Cardiac muscle cell (in vitro differentiated cells and primary cell): ENCODE measurements at regions not wholly inside any gene's neighbourhood (a gene's known extent, or its start where the extent isn't known, plus 50 kb on each side); places are given as distances from the start of the nearest gene placed in this dataset.
"Not testable (repeated sequence)": the region's sequence is repeated elsewhere in the genome, so short reads cannot be mapped to it uniquely, and the experiment has no call there.

Source experiments
- DNase-seq, 2 donors: peaks; one replicate each; pipeline versions ENCODE4 v3.0.0 to v3.0.0-alpha.2; 2010 to 2017; ENCODE audit warnings: low read depth in 1 of 2, low spot score in 1 of 2
- H3K27ac ChIP-seq: fragments of 200-600 bp; sonication (generic); 2 replicates; pipeline ENCODE4 v1.5.1; 2016
- H3K27me3 ChIP-seq: fragments of 200-600 bp; sonication (generic); 2 replicates; pipeline ENCODE4 v1.6.0; 2016; ENCODE audit warnings: control low read depth
- H3K36me3 ChIP-seq: fragments of 200-600 bp; sonication (generic); 2 replicates; pipeline ENCODE4 v1.5.1; 2016; ENCODE audit warnings: control low read depth
- H3K4me1 ChIP-seq: fragments of 200-600 bp; sonication (generic); 2 replicates; pipeline ENCODE4 v1.8.1; 2017; ENCODE audit warnings: low read depth, mild to moderate bottlenecking, mixed run types
- H3K4me3 ChIP-seq: fragments of 200-600 bp; sonication (generic); 2 replicates; pipeline ENCODE4 v1.5.1; 2016; ENCODE audit warnings: mild to moderate bottlenecking
- H3K9me3 ChIP-seq: fragments of 200-600 bp; sonication (generic); 2 replicates; pipeline ENCODE4 v1.5.1; 2017; ENCODE audit warnings: low read depth, mild to moderate bottlenecking, control low read depth
- TF ChIP-seq, protein P1 (sequence below): IDR thresholded peaks from 2 replicates; pipeline ENCODE4 v1.5.1; 2012; ENCODE audit warnings: low read depth, mild to moderate bottlenecking, low read length

DNA sequence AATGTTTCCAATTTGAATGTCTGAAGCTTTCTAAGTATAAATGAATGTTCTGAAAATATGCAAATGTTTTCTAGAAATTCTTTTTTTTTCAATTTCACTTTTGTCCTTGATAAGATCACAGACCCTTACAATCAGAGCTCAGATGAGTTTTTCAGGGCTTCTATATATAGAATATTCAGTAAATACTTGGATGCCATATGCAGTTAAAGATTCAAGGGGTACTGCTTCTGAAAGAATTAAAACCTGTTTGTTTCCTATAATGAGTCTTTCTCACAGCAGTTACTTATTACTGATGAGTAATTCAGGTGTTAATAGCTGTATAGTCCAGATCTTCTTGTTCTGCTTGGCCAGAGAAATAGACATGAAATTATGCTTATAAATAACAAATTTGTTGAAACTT is 812.6 kb downstream of the ZPLD1 start:
- Histone ChIP-seq H3K4me1 (no peaks in the 10 kb centered on the region), H3K36me3 (no peaks in the 10 kb centered on the region), H3K4me3 (no peak overlapping the region), H3K9me3 (no peaks in the 10 kb centered on the region), H3K27me3 (no peaks in the 10 kb centered on the region), H3K27ac (no peak overlapping the region)
- TF ChIP-seq, protein P1, sequence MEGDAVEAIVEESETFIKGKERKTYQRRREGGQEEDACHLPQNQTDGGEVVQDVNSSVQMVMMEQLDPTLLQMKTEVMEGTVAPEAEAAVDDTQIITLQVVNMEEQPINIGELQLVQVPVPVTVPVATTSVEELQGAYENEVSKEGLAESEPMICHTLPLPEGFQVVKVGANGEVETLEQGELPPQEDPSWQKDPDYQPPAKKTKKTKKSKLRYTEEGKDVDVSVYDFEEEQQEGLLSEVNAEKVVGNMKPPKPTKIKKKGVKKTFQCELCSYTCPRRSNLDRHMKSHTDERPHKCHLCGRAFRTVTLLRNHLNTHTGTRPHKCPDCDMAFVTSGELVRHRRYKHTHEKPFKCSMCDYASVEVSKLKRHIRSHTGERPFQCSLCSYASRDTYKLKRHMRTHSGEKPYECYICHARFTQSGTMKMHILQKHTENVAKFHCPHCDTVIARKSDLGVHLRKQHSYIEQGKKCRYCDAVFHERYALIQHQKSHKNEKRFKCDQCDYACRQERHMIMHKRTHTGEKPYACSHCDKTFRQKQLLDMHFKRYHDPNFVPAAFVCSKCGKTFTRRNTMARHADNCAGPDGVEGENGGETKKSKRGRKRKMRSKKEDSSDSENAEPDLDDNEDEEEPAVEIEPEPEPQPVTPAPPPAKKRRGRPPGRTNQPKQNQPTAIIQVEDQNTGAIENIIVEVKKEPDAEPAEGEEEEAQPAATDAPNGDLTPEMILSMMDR = no peak
- DNase-seq = no peak

DNA sequence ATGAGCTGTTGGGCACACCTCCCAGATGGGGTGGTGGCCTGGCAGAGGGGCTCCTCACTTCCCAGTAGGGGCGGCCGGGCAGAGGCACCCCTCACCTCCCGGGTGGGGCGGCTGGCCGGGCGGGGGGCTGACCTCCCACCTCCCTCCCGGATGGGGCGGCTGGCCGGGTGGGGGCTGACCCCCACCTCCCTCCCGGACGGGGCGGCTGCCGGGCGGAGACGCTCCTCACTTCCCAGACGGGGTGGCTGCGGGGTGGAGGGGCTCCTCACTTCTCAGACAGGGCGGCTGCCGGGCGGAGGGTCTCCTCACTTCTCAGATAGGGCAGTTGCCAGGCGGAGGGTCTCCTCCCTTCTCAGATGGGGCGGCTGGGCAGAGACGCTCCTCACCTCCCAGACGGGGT is 820.0 kb downstream of the ZPLD1 start:
- DNase-seq, H3K27me3 ChIP-seq, H3K36me3 ChIP-seq, H3K9me3 ChIP-seq, H3K4me1 ChIP-seq, H3K4me3 ChIP-seq, H3K27ac ChIP-seq: not testable (repeated sequence)

DNA sequence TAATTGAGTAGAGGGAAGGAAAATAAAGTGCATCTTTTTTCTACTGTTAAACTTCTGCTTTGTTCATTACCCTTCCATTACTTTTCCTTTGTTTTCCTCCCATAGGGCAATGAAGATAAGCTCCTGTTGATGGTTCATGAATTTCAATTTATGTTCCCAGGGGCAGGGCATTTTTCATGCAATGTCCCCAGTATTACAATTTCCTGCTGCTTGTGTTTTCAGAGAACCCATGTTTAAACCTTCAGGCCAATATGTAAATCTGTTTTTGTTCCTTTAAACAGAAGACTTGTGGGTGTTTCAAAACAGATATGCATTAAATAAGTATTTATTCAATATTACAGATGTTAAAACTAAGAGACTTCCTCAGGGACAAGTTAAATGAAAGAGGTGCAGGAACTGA is 834.5 kb downstream of the ZPLD1 start:
- TF ChIP-seq, protein P1 = no peak
- DNase-seq = no peak
- H3K9me3 ChIP-seq = no peaks in the 10 kb centered on the region
- no peaks in the 10 kb centered on the region for H3K27me3 ChIP-seq
- no peak overlapping the region for H3K4me3 ChIP-seq
- H3K4me1 ChIP-seq = no peaks in the 10 kb centered on the region
- no peaks in the 10 kb centered on the region for H3K36me3 ChIP-seq
- H3K27ac ChIP-seq = no peak overlapping the region

DNA sequence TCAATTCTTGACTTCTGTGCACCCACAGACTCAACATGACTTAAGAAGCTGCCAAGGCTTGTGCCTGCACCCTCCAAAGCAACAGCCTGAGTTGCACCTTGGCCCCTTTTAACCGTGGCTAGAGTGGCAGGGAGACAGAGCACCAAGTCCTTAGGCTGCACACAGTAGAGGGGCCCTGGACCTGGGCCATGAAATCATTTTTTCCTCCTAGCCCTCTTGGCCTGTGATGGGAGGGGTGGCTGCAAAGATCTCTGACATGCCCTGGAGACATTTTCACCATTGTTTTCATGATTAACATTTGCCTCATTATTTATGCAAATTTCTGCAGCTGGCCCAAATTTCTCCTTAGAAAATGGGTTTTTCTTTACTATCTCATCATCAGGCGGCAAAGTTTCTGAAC is 836.8 kb downstream of the ZPLD1 start:
- Histone ChIP-seq H3K36me3 (no peaks in the 10 kb centered on the region), H3K27me3 (no peaks in the 10 kb centered on the region), H3K9me3 (no peaks in the 10 kb centered on the region), H3K4me3 (no peak overlapping the region), H3K4me1 (no peaks in the 10 kb centered on the region), H3K27ac (no peak overlapping the region)
- TF ChIP-seq, protein P1 = no peak
- DNase-seq = no peak

DNA sequence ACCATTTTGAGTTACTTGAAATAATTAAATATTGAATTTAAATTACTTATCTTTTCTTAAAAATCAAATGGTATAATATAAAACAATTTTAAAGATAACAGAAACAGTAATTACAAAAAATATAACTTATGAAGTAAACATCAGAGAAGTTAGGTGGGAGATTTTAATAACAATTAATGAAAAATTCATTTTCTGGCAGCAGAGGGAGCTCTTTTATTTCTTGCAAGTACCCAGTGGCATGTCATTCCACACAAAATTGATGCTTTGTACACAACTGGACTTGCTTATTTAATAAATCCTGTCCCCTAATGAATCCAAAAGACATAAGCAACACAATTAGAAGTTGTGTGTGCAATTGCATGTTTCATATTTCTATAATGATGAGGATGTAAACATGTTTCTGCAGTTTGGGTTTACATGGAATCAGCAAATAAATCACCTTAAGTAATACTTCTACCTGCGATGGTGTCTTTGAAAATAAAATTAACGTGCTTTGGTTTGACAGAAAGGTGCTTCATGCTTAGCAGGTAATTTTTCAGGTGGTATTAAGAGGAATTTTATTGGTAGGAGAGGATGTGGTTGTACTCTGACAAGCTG is 861.3 kb downstream of the ZPLD1 start:
- peak; percentile 1 to 23 for DNase-seq
- Histone ChIP-seq H3K4me1 (no peaks in the 10 kb centered on the region), H3K27ac (no peak overlapping the region), H3K4me3 (no peak overlapping the region), H3K36me3 (no peaks in the 10 kb centered on the region), H3K27me3 (no peaks in the 10 kb centered on the region), H3K9me3 (no peaks in the 10 kb centered on the region)
- TF ChIP-seq, protein P1 = no peak

DNA sequence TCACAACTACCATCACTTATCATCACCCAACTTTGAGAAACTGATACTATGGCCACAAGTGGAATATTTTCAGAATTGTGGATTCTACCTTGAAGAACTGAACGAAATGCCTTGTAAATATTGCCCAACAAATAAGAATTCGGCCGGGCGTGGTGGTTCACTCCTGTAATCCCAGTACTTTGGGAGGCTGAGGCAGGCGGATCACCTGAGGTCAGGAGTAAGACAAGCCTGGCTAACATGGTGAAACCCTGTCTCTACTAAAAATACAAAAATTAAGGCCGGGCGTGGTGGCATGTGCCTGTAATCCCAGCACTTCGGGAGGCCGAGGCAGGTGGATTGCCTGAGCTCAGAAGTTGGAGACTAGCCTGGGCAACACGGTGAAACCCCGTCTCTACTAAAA is 862.7 kb downstream of the ZPLD1 start:
- not testable (repeated sequence) for H3K4me3 ChIP-seq, H3K36me3 ChIP-seq, H3K27me3 ChIP-seq, DNase-seq, H3K9me3 ChIP-seq, H3K4me1 ChIP-seq, H3K27ac ChIP-seq

DNA sequence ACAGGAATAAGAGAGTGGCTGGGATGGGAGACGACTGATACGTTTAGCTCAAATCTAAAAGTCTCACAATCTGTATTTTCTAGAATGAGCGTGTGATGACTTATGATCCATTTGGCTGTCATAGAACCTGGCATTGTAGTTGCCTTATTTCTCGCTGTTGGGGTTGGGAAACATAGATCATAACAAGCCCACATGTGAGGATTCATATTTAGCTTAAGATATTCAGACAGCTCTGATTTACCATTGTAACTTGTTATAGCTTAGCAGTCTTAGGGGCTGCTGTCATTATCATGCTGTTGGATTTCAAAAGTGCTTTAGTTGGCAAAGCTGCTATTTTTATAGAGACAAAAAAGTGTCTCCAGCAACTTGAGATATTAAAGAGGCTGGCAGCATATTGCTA is 871.3 kb downstream of the ZPLD1 start:
- H3K27ac ChIP-seq = no peak overlapping the region
- no peak for DNase-seq
- no peak overlapping the region for H3K4me3 ChIP-seq
- H3K27me3 ChIP-seq = no peaks in the 10 kb centered on the region
- H3K9me3 ChIP-seq = no peaks in the 10 kb centered on the region
- TF ChIP-seq, protein P1 = no peak
- H3K36me3 ChIP-seq = no peaks in the 10 kb centered on the region
- no peaks in the 10 kb centered on the region for H3K4me1 ChIP-seq
